Vagina (tissue), 2 donors: ENCODE measurements at regions not wholly inside any gene's neighbourhood (a gene's known extent, or its start where the extent isn't known, plus 50 kb on each side); places are given as distances from the start of the nearest gene placed in this dataset.

Experiments
- CTCF ChIP-seq, 3 experiments: fragments of 450-650 bp in 2 of 3; fragments of 200-600 bp in 1 of 3; sonication (generic) in 1 of 3; IDR thresholded peaks; one replicate each; pipeline ENCODE4 v1.5.1; 2017 to 2019; ENCODE audit warnings: antibody characterized with exemption in 3 of 3, mild to moderate bottlenecking in 2 of 3, moderate library complexity in 2 of 3
- POLR2A ChIP-seq, 2 donors: fragments of 450-650 bp; IDR thresholded peaks; one replicate each; pipeline ENCODE4 v1.6.1; 2017; ENCODE audit warnings: antibody characterized with exemption in 2 of 2, mild to moderate bottlenecking in 2 of 2, moderate library complexity in 2 of 2

- TF ChIP-seq CTCF (IDR thresholded peaks at IDR 0.05) (no peak), POLR2A (IDR thresholded peaks at IDR 0.05) (no peak)
These were observed 147.9 kb upstream of the FZD8 start for GRCh38 chr10:35789996-35790395.
